Heart left ventricle (tissue), 16 donors: ENCODE measurements at regions not wholly inside any gene's neighbourhood (a gene's known extent, or its start where the extent isn't known, plus 50 kb on each side); places are given as distances from the start of the nearest gene placed in this dataset.

Experiments
- ATAC-seq, 4 donors: fragments of 200-7000 bp; cut with Tn5 transposase; one replicate each; pipeline ENCODE4 v1.9.1; 2020 to 2022; ENCODE audit warnings: moderate library complexity in 4 of 4, mild to moderate bottlenecking in 3 of 4, moderate number of reproducible peaks in 1 of 4
- DNase-seq, 5 donors: peaks; one replicate each; pipeline ENCODE4 v3.0.0-alpha.2; 2020
- H3K27ac ChIP-seq, 12 donors: fragments of 200-600 bp; sonication (generic) in 4 of 12; one replicate each; pipeline versions ENCODE4 v1.5.0 to v1.8.0; 2016 to 2022; ENCODE audit warnings: mild to moderate bottlenecking in 2 of 12
- H3K27me3 ChIP-seq, 9 donors: fragments of 200-600 bp; sonication (generic) in 2 of 9; one replicate each; pipeline versions ENCODE4 v1.5.1 to v1.8.0; 2016 to 2022; ENCODE audit warnings: mild to moderate bottlenecking in 3 of 9
- H3K36me3 ChIP-seq, 9 donors: fragments of 200-600 bp; sonication (generic) in 2 of 9; one replicate each; pipeline versions ENCODE4 v1.5.0 to v1.8.0; 2018 to 2022; ENCODE audit warnings: mild to moderate bottlenecking in 2 of 9
- H3K4me1 ChIP-seq, 12 donors: fragments of 200-600 bp; sonication (generic) in 4 of 12; one replicate each; pipeline versions ENCODE4 v1.5.0 to v1.8.0; 2016 to 2022; ENCODE audit warnings: mild to moderate bottlenecking in 3 of 12
- H3K4me3 ChIP-seq, 12 donors: fragments of 200-600 bp; sonication (generic) in 4 of 12; one replicate each; pipeline versions ENCODE4 v1.5.0 to v1.8.0; 2017 to 2022; ENCODE audit warnings: mild to moderate bottlenecking in 9 of 12, moderate library complexity in 4 of 12
- H3K9me3 ChIP-seq, 12 donors: fragments of 200-600 bp; sonication (generic) in 4 of 12; one replicate each; pipeline versions ENCODE4 v1.5.0 to v1.8.0; 2016 to 2022; ENCODE audit warnings: mild to moderate bottlenecking in 1 of 12
- POLR2A ChIP-seq, 2 donors: fragments of 450-650 bp; IDR thresholded peaks; one replicate each; pipeline ENCODE4 v1.6.1; 2017; ENCODE audit warnings: antibody characterized with exemption in 2 of 2, mild to moderate bottlenecking in 2 of 2, moderate library complexity in 2 of 2
- WGBS, 4 donors: extraction: QIAGEN DNeasy Blood & Tissue Kit in 2 of 4; methylation state at CpG; one replicate each; pipeline versions ENCODE4 v1.1.5 to v1.1.7; 2013 to 2018; 5-methylcytosine and 5-hydroxymethylcytosine counted together
- intact Hi-C, 10 donors: fragments of 100-400 bp; cut with DNase I; formaldehyde crosslinking; loops; one replicate each; pipeline versions ENCODE4 v1.11.1 to v1.14.2; 2022
- TF ChIP-seq, protein P1 (sequence below), 12 donors: fragments of 200-600 bp; sonication (generic) in 4 of 12; IDR thresholded peaks; one replicate each; pipeline versions ENCODE4 v1.5.0 to v1.8.0; 2018 to 2022; ENCODE audit warnings: antibody characterized with exemption in 12 of 12, mild to moderate bottlenecking in 5 of 12
- donor health status: ischemic (EF 13 %, LVEDD 7.1; RV severe dilation, severe dysfunction).
- donor health status: healthy with polysubstance abuse.
- donor health status: DM: no; HTN: yes; CAD: no.
- donor health status: DM: no; HTN: no; CAD: no.
- donor health status: ischemic (EF 25% LVEDD 6.9; RV normal size, moderate dysfunction).
- donor health status: ischemic (EF 25% LVEDD 5.7; RV mildly dilated, moderate dysfunction).
- donor health status: healthy.
- donor health status: DM: yes; HTN: yes; CAD: no.
- donor health status: ischemic (EF 35%, LVEDD 5.7; RV mildly dilated, moderate dysfunction).
- donor health status: nonischemic (EF 11% LVEDD 7.7; RV severe dilation, severe dysfunction).
- donor health status: DM: yes; HTN: yes; CAD: no.
- donor health status: PGD.
- donor health status: ischemic (EF 29% LVEDD 5.4; RV normal size, mild dysfunction).
- donor health status: nonischemic (EF 23%, LVEDD 6.1; RV moderate dilation, normal function).

DNA sequence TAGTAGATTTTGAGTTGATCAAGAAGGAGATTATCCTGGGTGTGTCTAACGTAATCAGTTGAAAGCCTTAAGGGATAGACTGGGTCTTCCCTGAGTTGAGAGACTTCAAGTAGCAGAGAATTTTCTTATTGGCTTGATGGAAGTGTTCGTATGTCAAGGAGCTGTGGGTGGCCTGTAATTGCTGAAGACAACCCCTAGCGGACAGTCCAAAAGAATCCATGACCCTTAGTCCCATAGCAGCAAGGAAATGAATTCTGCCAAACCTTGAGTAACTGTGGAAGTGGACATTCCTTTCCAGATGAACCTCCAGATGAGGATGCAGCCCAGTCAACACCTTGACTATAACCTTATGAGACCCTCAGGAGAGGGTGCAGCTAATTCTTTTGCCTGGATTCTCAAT is 786.3 kb downstream of the SOCS6 start:
- WGBS, 4 donors = 69 to 76% (median 73%) methylated on average over 3 of the region's 3 CpGs
- H3K4me1 ChIP-seq = no peaks in the 10 kb centered on the region
- H3K4me3 ChIP-seq = no peak overlapping the region
- DNase-seq = no peak
- no peak overlapping the region for H3K27ac ChIP-seq
- intact Hi-C loops = no loop called here
- H3K36me3 ChIP-seq = no peaks in the 10 kb centered on the region
- no peak for TF ChIP-seq POLR2A (IDR thresholded peaks at IDR 0.05)
- TF ChIP-seq, protein P1, sequence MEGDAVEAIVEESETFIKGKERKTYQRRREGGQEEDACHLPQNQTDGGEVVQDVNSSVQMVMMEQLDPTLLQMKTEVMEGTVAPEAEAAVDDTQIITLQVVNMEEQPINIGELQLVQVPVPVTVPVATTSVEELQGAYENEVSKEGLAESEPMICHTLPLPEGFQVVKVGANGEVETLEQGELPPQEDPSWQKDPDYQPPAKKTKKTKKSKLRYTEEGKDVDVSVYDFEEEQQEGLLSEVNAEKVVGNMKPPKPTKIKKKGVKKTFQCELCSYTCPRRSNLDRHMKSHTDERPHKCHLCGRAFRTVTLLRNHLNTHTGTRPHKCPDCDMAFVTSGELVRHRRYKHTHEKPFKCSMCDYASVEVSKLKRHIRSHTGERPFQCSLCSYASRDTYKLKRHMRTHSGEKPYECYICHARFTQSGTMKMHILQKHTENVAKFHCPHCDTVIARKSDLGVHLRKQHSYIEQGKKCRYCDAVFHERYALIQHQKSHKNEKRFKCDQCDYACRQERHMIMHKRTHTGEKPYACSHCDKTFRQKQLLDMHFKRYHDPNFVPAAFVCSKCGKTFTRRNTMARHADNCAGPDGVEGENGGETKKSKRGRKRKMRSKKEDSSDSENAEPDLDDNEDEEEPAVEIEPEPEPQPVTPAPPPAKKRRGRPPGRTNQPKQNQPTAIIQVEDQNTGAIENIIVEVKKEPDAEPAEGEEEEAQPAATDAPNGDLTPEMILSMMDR (IDR thresholded peaks at IDR 0.05) = no peak
- no peaks in the 10 kb centered on the region for H3K27me3 ChIP-seq
- ATAC-seq = no peak
- no peaks in the 10 kb centered on the region for H3K9me3 ChIP-seq

DNA sequence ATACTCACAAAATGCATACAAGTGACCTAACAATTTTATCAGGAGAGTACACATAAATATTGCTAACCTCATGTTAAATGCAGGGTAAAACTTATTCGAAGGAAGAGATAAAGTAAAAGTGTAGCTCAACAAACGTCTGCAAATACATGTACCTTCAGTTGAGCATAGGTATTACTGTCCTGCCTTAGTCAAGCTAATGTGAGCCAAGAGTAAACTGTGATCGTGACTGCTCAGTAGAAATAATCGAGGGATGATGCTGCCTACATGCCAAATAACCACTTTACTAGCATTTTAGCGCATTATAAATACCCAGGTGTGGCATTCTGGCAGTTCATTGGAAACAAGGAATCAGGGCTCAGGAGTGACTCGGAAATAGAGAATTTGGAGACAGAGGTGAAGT is 779.5 kb downstream of the SOCS6 start:
- intact Hi-C loops = no loop called here
- 59 to 69% (median 62%) methylated on average over 6 of the region's 6 CpGs for WGBS, 4 donors

DNA sequence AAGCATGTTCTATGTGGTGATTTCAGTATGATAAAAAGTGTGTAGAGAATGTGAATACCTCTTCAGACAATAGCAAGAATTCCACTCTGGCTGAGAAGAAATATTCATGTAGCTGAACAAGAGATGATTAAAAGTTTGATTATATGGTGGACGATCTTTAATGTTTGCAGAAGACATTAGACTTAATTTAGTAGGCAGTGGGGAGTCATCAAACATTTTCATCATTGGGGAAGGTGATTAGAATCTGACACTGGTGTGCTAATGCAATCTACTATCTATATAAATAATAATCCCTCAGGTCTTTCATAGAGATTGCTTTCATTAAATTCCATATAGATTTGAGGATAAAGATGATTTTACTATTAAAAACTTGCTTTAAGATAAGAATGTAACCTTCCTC is 761.0 kb downstream of the SOCS6 start:
- no peak for ATAC-seq
- TF ChIP-seq, protein P1 (IDR thresholded peaks at IDR 0.05) = no peak
- TF ChIP-seq POLR2A (IDR thresholded peaks at IDR 0.05) = no peak
- Histone ChIP-seq H3K4me1 (no peaks in the 10 kb centered on the region), H3K36me3 (no peaks in the 10 kb centered on the region), H3K4me3 (no peak overlapping the region), H3K27ac (no peak overlapping the region), H3K27me3 (no peaks in the 10 kb centered on the region), H3K9me3 (no peaks in the 10 kb centered on the region)
- WGBS, 4 donors = 81 to 85% (median 82%) methylated on average over 1 of the region's 1 CpG
- DNase-seq = no peak
- intact Hi-C loops = loop anchor here in 1 of 10 donors (10.0 kb wide), 1 partner anchor 55 kb away; no protein-coding TSS in a partner anchor

More for the DNA sequence above, 779.5 kb downstream of the SOCS6 start:
- H3K27me3 ChIP-seq = no peaks in the 10 kb centered on the region
- DNase-seq (no peak), ATAC-seq (no peak)
- H3K4me3 ChIP-seq = no peak overlapping the region
- no peaks in the 10 kb centered on the region for H3K36me3 ChIP-seq
- no peaks in the 10 kb centered on the region for H3K9me3 ChIP-seq
- H3K27ac ChIP-seq = no peak overlapping the region
- TF ChIP-seq, protein P1 (IDR thresholded peaks at IDR 0.05) = no peak
- no peak for TF ChIP-seq POLR2A (IDR thresholded peaks at IDR 0.05)
- H3K4me1 ChIP-seq = no peaks in the 10 kb centered on the region

DNA sequence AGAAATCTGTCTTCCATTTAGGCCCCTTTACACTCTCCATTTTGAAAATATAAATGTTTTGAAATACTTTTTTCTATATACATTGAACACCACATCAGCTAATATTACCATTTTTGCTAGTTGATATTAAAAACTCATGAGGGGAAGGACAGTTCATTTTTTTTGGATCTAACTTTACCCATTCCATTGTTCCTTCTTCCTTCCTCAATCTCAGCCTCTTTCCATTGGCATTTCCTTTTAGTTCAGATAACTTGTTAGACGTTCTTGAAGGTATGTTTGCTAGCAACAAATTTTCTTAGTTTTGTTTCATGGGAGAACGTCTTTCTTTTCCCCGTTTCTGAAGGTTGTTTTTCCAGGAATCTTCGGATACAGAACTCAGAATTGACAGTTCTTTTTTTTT is 759.0 kb downstream of the SOCS6 start:
- no peak for DNase-seq
- TF ChIP-seq POLR2A (IDR thresholded peaks at IDR 0.05) = no peak
- TF ChIP-seq, protein P1 (IDR thresholded peaks at IDR 0.05) = no peak
- Histone ChIP-seq H3K4me3 (no peak overlapping the region), H3K27me3 (no peaks in the 10 kb centered on the region), H3K4me1 (no peaks in the 10 kb centered on the region), H3K36me3 (no peaks in the 10 kb centered on the region), H3K27ac (no peak overlapping the region), H3K9me3 (no peaks in the 10 kb centered on the region)
- no peak for ATAC-seq
- intact Hi-C loops = loop anchor here in 1 of 10 donors (10.0 kb wide), 1 partner anchor 57 kb away; no protein-coding TSS in a partner anchor
- 50 to 62% (median 55%) methylated on average over 4 of the region's 4 CpGs for WGBS, 4 donors
